D721Med (cell line): ENCODE measurements at regions not wholly inside any gene's neighbourhood (a gene's known extent, or its start where the extent isn't known, plus 50 kb on each side); places are given as distances from the start of the nearest gene placed in this dataset.

Experiments
- DNase-seq: peaks from one replicate; pipeline ENCODE4 v3.0.0; 2011; ENCODE audit warnings: low spot score; ENCODE audit not compliant: insufficient read length
- FAIRE-seq: peaks from 2 replicates; lab custom pipeline; 2011; peaks lifted over from hg19 to GRCh38; lab: Jason Lieb, UNC
- TF ChIP-seq, protein P1 (sequence below): IDR thresholded peaks from 2 replicates; pipeline ENCODE4 v1.5.1; 2012; ENCODE audit warnings: mild to moderate bottlenecking, control low read depth; ENCODE audit not compliant: insufficient read depth; ENCODE audit errors: missing control alignments

- TF ChIP-seq, protein P1, sequence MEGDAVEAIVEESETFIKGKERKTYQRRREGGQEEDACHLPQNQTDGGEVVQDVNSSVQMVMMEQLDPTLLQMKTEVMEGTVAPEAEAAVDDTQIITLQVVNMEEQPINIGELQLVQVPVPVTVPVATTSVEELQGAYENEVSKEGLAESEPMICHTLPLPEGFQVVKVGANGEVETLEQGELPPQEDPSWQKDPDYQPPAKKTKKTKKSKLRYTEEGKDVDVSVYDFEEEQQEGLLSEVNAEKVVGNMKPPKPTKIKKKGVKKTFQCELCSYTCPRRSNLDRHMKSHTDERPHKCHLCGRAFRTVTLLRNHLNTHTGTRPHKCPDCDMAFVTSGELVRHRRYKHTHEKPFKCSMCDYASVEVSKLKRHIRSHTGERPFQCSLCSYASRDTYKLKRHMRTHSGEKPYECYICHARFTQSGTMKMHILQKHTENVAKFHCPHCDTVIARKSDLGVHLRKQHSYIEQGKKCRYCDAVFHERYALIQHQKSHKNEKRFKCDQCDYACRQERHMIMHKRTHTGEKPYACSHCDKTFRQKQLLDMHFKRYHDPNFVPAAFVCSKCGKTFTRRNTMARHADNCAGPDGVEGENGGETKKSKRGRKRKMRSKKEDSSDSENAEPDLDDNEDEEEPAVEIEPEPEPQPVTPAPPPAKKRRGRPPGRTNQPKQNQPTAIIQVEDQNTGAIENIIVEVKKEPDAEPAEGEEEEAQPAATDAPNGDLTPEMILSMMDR: no peak
- DNase-seq (no peak), FAIRE-seq (no peak)
Measured at GRCh38 chr9:101795147-101795546, 56.7 kb upstream of the GRIN3A start.

- FAIRE-seq: no peak
Measured at GRCh38 chr9:101792475-101792874, 54.0 kb upstream of the GRIN3A start.

GRCh38 chr9:101791938-101792337 lies 53.5 kb upstream of the GRIN3A start:
- DNase-seq: no peak
- TF ChIP-seq, protein P1: peak; percentile 58
- no peak for FAIRE-seq

More at GRCh38 chr9:101792475-101792874, 54.0 kb upstream of the GRIN3A start:
- TF ChIP-seq, protein P1: no peak
- DNase-seq: no peak

DNA sequence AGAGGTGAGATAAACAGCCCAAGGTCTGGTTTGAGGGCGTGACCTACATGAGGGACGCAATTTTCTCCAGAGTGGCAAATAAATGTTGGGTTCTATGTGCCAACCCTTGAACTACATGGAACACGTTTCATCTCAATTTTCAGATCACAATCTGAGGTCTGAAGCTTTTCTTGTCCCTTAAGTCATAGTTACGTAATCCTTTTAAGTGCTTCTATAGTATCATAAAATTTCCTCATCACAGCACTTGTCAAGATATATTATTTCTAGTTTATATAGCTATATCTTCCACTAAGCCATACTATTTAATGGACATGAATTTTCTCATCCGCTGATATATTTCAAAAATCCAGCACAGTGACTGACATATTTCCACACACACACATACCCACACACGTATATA lies 53.1 kb upstream of the GRIN3A start:
- FAIRE-seq (no peak), DNase-seq (no peak)
- TF ChIP-seq, protein P1: no peak
